Keratinocyte (primary cell): ENCODE measurements at regions not wholly inside any gene's neighbourhood (a gene's known extent, or its start where the extent isn't known, plus 50 kb on each side); places are given as distances from the start of the nearest gene placed in this dataset.

Experiments used
- DNase-seq: peaks from one replicate; pipeline ENCODE4 v3.0.0-alpha.2; 2011; ENCODE audit warnings: low read depth, missing footprints, low spot score
- FAIRE-seq: peaks from 2 replicates; lab custom pipeline; 2011; peaks lifted over from hg19 to GRCh38; lab: Jason Lieb, UNC
- H2AFZ ChIP-seq: 2 replicates; pipeline ENCODE4 v1.6.0; 2012; ENCODE audit warnings: low read length, control low read depth, inconsistent platforms; ENCODE audit not compliant: control insufficient read depth
- H3K27ac ChIP-seq: 2 replicates; pipeline ENCODE4 v1.5.1; 2011; ENCODE audit warnings: low read length; ENCODE audit not compliant: control insufficient read depth, insufficient read depth
- H3K27me3 ChIP-seq: 3 replicates; pipeline ENCODE4 v1.6.0; 2011; ENCODE audit warnings: low read length; ENCODE audit not compliant: control insufficient read depth, insufficient read depth; ENCODE audit errors: extremely low read depth
- H3K36me3 ChIP-seq, 2 experiments: 2 replicates in 1 of 2; 3 replicates in 1 of 2; pipeline ENCODE4 v1.5.1; 2011; ENCODE audit warnings: low read length in 2 of 2, mild to moderate bottlenecking in 1 of 2; ENCODE audit not compliant: control insufficient read depth in 2 of 2, insufficient read depth in 2 of 2; ENCODE audit errors: extremely low read depth in 1 of 2
- H3K4me1 ChIP-seq: 3 replicates; pipeline ENCODE4 v1.5.1; 2011; ENCODE audit warnings: low read length; ENCODE audit not compliant: control insufficient read depth, insufficient read depth; ENCODE audit errors: extremely low read depth
- H3K4me2 ChIP-seq: 3 replicates; pipeline ENCODE4 v1.6.0; 2011; ENCODE audit warnings: low read depth, low read length; ENCODE audit not compliant: control insufficient read depth, insufficient read depth; ENCODE audit errors: extremely low read depth
- H3K4me3 ChIP-seq, 3 experiments: fragments of 200-600 bp in 1 of 3; sonication (generic) in 1 of 3; 2 replicates in 2 of 3; 3 replicates in 1 of 3; pipeline ENCODE4 v1.5.1; 2011 to 2016; ENCODE audit warnings: low read length in 3 of 3, mild to moderate bottlenecking in 3 of 3, control low read depth in 2 of 3, inconsistent platforms in 1 of 3, low read depth in 1 of 3, mixed read lengths in 1 of 3, mixed run types in 1 of 3, moderate library complexity in 1 of 3; ENCODE audit not compliant: control insufficient read depth in 2 of 3, insufficient read depth in 2 of 3; ENCODE audit errors: extremely low read depth in 1 of 3
- H3K79me2 ChIP-seq: 2 replicates; pipeline ENCODE4 v1.6.0; 2012; ENCODE audit warnings: low read length; ENCODE audit not compliant: control insufficient read depth, insufficient read depth
- H3K9ac ChIP-seq: 3 replicates; pipeline ENCODE4 v1.6.0; 2011; ENCODE audit warnings: low read length; ENCODE audit not compliant: control insufficient read depth, insufficient read depth; ENCODE audit errors: extremely low read depth
- H3K9me1 ChIP-seq: 3 replicates; pipeline ENCODE4 v1.6.0; 2011; ENCODE audit warnings: low read length; ENCODE audit not compliant: control insufficient read depth, insufficient read depth; ENCODE audit errors: extremely low read depth
- H3K9me3 ChIP-seq: 2 replicates; pipeline ENCODE4 v1.5.1; 2012; ENCODE audit warnings: low read depth, low read length; ENCODE audit not compliant: control insufficient read depth
- H4K20me1 ChIP-seq: 3 replicates; pipeline ENCODE4 v1.6.0; 2011; ENCODE audit warnings: low read length; ENCODE audit not compliant: control insufficient read depth, insufficient read depth; ENCODE audit errors: extremely low read depth
- EZH2 ChIP-seq: IDR thresholded peaks from one replicate; pipeline ENCODE4 v1.6.1; 2012; ENCODE audit warnings: inconsistent platforms, mild to moderate bottlenecking, low read length, moderate library complexity
- dilution Hi-C: fragments of 300-500 bp; cut with MboI; formaldehyde crosslinking; loops from one replicate; pipeline ENCODE4 v1.7.0; 2020; ENCODE audit warnings: low sequenced_read_pairs; ENCODE audit not compliant: extremely low pct_ligation_motif_present
- TF ChIP-seq, protein P1 (sequence below), 3 experiments: IDR thresholded peaks in 1 of 3; conservative IDR thresholded peaks in 1 of 3; optimal IDR thresholded peaks in 1 of 3; 2 replicates in 2 of 3; 3 replicates in 1 of 3; pipeline versions ENCODE3 to v1.5.1; 2011; ENCODE audit warnings: low read length in 3 of 3, mild to moderate bottlenecking in 3 of 3, moderate library complexity in 2 of 3, control low read depth in 1 of 3, inconsistent platforms in 1 of 3; ENCODE audit not compliant: insufficient read depth in 2 of 3; ENCODE audit errors: extremely low read depth in 1 of 3

- H3K9me3 ChIP-seq, result peaks cover 2% of the 10 kb centered on the region
- no peak for FAIRE-seq
- dilution Hi-C loops, result no loop called here
Measured at GRCh38 chr6:137656735-137657134, 162.5 kb upstream of the OLIG3 start.

DNA sequence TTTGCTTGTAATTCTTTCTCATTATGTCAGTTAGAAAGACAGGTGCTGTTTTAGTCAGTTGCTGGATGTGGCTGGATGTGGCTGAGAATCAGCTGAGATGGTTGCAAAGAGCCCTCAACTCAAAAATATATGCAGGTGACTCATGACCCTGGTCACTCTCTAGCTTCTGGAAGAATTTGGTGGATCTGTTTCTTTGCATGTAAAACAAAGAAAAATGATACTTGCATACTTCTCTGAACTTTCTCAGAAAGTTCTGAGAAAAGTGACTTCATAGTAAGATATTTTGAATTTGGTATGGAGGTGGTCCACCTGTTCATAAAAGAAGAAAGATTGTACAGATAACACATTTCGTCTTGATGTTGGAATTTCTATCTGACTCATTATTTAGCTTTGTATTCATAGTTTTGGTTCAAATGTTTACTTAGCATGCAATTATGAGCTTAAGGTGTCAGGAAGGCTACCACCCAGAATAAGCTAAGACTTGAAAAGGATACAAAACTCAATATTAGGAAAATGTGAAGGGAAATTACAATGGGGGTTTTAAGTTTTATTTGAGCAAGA lies 163.2 kb upstream of the OLIG3 start:
- Histone ChIP-seq H3K9ac (no peak overlapping the region), H2AFZ (no peak overlapping the region), H3K4me3 (no peak overlapping the region), H3K27me3 (no peaks in the 10 kb centered on the region), H3K36me3 (no peaks in the 10 kb centered on the region), H3K4me1 (no peaks in the 10 kb centered on the region), H3K9me3 (peaks cover 2% of the 10 kb centered on the region), H3K79me2 (no peaks in the 10 kb centered on the region), H3K9me1 (no peaks in the 10 kb centered on the region), H3K27ac (no peak overlapping the region), H4K20me1 (no peaks in the 10 kb centered on the region), H3K4me2 (no peak overlapping the region)
- FAIRE-seq (no peak), DNase-seq (no peak)
- dilution Hi-C loops, result no loop called here
- TF ChIP-seq, protein P1, sequence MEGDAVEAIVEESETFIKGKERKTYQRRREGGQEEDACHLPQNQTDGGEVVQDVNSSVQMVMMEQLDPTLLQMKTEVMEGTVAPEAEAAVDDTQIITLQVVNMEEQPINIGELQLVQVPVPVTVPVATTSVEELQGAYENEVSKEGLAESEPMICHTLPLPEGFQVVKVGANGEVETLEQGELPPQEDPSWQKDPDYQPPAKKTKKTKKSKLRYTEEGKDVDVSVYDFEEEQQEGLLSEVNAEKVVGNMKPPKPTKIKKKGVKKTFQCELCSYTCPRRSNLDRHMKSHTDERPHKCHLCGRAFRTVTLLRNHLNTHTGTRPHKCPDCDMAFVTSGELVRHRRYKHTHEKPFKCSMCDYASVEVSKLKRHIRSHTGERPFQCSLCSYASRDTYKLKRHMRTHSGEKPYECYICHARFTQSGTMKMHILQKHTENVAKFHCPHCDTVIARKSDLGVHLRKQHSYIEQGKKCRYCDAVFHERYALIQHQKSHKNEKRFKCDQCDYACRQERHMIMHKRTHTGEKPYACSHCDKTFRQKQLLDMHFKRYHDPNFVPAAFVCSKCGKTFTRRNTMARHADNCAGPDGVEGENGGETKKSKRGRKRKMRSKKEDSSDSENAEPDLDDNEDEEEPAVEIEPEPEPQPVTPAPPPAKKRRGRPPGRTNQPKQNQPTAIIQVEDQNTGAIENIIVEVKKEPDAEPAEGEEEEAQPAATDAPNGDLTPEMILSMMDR (optimal IDR thresholded peaks at IDR 0.05 in 1 of 3, IDR thresholded peaks at IDR 0.05 in 1 of 3, conservative IDR thresholded peaks at IDR 0.05 in 1 of 3; ENCODE audit: extremely low read depth in 1 of 3, insufficient read depth in 2 of 3, low read length in 3 of 3), result no peak
- TF ChIP-seq EZH2, result no peak

More at GRCh38 chr6:137656735-137657134, 162.5 kb upstream of the OLIG3 start:
- no peak for DNase-seq
- no peaks in the 10 kb centered on the region for H3K27me3 ChIP-seq
- H3K36me3 ChIP-seq, result no peaks in the 10 kb centered on the region
- H3K9ac ChIP-seq, result no peak overlapping the region
- H3K27ac ChIP-seq, result no peak overlapping the region
- H3K4me3 ChIP-seq, result no peak overlapping the region
- H3K4me2 ChIP-seq, result no peak overlapping the region
- H3K9me1 ChIP-seq, result no peaks in the 10 kb centered on the region
- H3K4me1 ChIP-seq, result no peaks in the 10 kb centered on the region
- H3K79me2 ChIP-seq, result no peaks in the 10 kb centered on the region
- no peak overlapping the region for H2AFZ ChIP-seq
- H4K20me1 ChIP-seq, result no peaks in the 10 kb centered on the region
- TF ChIP-seq, protein P1 (optimal IDR thresholded peaks at IDR 0.05 in 1 of 3, IDR thresholded peaks at IDR 0.05 in 1 of 3, conservative IDR thresholded peaks at IDR 0.05 in 1 of 3; ENCODE audit: extremely low read depth in 1 of 3, insufficient read depth in 2 of 3, low read length in 3 of 3), result no peak
- no peak for TF ChIP-seq EZH2
